SK-N-SH (cell line): ENCODE measurements at regions not wholly inside any gene's neighbourhood (a gene's known extent, or its start where the extent isn't known, plus 50 kb on each side); places are given as distances from the start of the nearest gene placed in this dataset.

Source experiments
- CTCF ChIA-PET: fragments of 300-600, 350-600 bp; formaldehyde crosslinking; extraction: SDS; loops from one replicate; lab custom pipeline; 2021; lab: Yijun Ruan, JAX
- POLR2A ChIA-PET: fragments of 350-600 bp; sonication (Branson Sonifier 250); formaldehyde crosslinking; extraction: SDS; loops from one replicate; lab custom pipeline; 2020; ENCODE audit warnings: antibody characterized with exemption, inconsistent platforms; lab: Yijun Ruan, JAX
- DNase-seq: peaks from one replicate; pipeline ENCODE4 v3.0.0; 2012
- H2AFZ ChIP-seq: fragments of 200-600 bp; sonication (generic); 2 replicates; pipeline ENCODE4 v1.8.1; 2016; ENCODE audit warnings: antibody characterized with exemption, mild to moderate bottlenecking, low read depth
- H3F3A ChIP-seq: fragments of 200-600 bp; sonication (generic); replicated peaks from 2 replicates; pipeline ENCODE3; 2016; ENCODE audit warnings: antibody characterized with exemption, mild to moderate bottlenecking; ENCODE audit not compliant: insufficient read depth
- H3K27ac ChIP-seq, 2 experiments: fragments of 200-500 bp in 1 of 2; fragments of 200-600 bp in 1 of 2; sonication (Bioruptor generic) in 1 of 2; sonication (generic), shearing (Covaris generic) in 1 of 2; 2 replicates each; pipeline versions ENCODE4 v1.5.1 to v1.6.1; 2014 to 2016; ENCODE audit warnings: low read depth in 2 of 2, inconsistent platforms in 1 of 2, low read length in 1 of 2, mild to moderate bottlenecking in 1 of 2, mixed read lengths in 1 of 2
- H3K27me3 ChIP-seq: fragments of 200-600 bp; sonication (generic), shearing (Covaris generic); 2 replicates; pipeline ENCODE4 v1.6.1; 2016; ENCODE audit warnings: mixed run types; ENCODE audit not compliant: insufficient read depth
- H3K36me3 ChIP-seq, 2 experiments: fragments of 200-500 bp in 1 of 2; fragments of 200-600 bp in 1 of 2; sonication (Bioruptor generic) in 1 of 2; sonication (generic) in 1 of 2; replicated peaks in 1 of 2; 2 replicates each; pipeline versions ENCODE3 to v1.5.1; 2014 to 2016; ENCODE audit warnings: low read length in 1 of 2, mild to moderate bottlenecking in 1 of 2; ENCODE audit not compliant: insufficient read depth in 2 of 2, control insufficient read depth in 1 of 2
- H3K4me1 ChIP-seq, 2 experiments: fragments of 200-500 bp in 1 of 2; fragments of 200-600 bp in 1 of 2; sonication (Bioruptor generic) in 1 of 2; sonication (generic), shearing (Covaris generic) in 1 of 2; 2 replicates each; pipeline versions ENCODE4 v1.5.1 to v1.6.1; 2014 to 2016; ENCODE audit warnings: low read depth in 1 of 2, low read length in 1 of 2, mixed run types in 1 of 2; ENCODE audit not compliant: insufficient read depth in 2 of 2, control insufficient read depth in 1 of 2
- H3K4me2 ChIP-seq: fragments of 200-600 bp; sonication (generic), shearing (Covaris generic); 2 replicates; pipeline ENCODE4 v1.6.1; 2017; ENCODE audit warnings: mixed run types
- H3K4me3 ChIP-seq, 2 experiments: fragments of 200-500 bp in 1 of 2; fragments of 200-600 bp in 1 of 2; sonication (Bioruptor generic) in 1 of 2; sonication (generic), shearing (Covaris generic) in 1 of 2; 2 replicates each; pipeline versions ENCODE4 v1.5.1 to v1.8.1; 2014 to 2016; ENCODE audit warnings: low read depth in 2 of 2, inconsistent platforms in 1 of 2, low read length in 1 of 2, mild to moderate bottlenecking in 1 of 2, mixed read lengths in 1 of 2, moderate library complexity in 1 of 2
- H3K79me2 ChIP-seq: fragments of 200-600 bp; sonication (generic); 2 replicates; pipeline ENCODE4 v1.8.1; 2017; ENCODE audit warnings: mild to moderate bottlenecking; ENCODE audit not compliant: insufficient read depth
- H3K9ac ChIP-seq: fragments of 200-600 bp; sonication (generic); 2 replicates; pipeline ENCODE4 v1.6.1; 2017; ENCODE audit warnings: mixed run types
- H3K9me2 ChIP-seq: fragments of 200-600 bp; sonication (generic); 2 replicates; pipeline ENCODE4 v1.6.1; 2017; ENCODE audit warnings: mixed run types
- H3K9me3 ChIP-seq: fragments of 200-600 bp; sonication (generic); 2 replicates; pipeline ENCODE4 v1.6.1; 2017; ENCODE audit warnings: mixed run types, mild to moderate bottlenecking, moderate library complexity
- H4K20me1 ChIP-seq: fragments of 200-600 bp; sonication (generic); 2 replicates; pipeline ENCODE4 v1.6.1; 2017; ENCODE audit warnings: mild to moderate bottlenecking, mixed run types; ENCODE audit not compliant: insufficient read depth
- CHD2 ChIP-seq: fragments of 150-350 bp; IDR thresholded peaks from 2 replicates; pipeline ENCODE4 v1.6.1; 2018; ENCODE audit warnings: low read length; ENCODE audit not compliant: partially characterized antibody
- CTCF ChIP-seq: fragments of 200-600 bp; sonication (generic); IDR thresholded peaks from 2 replicates; pipeline ENCODE4 v1.6.1; 2017; ENCODE audit warnings: antibody characterized with exemption, mild to moderate bottlenecking, moderate library complexity
- ELF1 ChIP-seq: IDR thresholded peaks from 2 replicates; pipeline ENCODE4 v1.4.0; 2012
- EP300 ChIP-seq, 2 experiments: IDR thresholded peaks; 2 replicates each; pipeline versions ENCODE4 v1.4.0 to v1.6.1; 2012; ENCODE audit warnings: borderline replicate concordance in 1 of 2, low read depth in 1 of 2, low read length in 1 of 2
- FOSL2 ChIP-seq: IDR thresholded peaks from 2 replicates; pipeline ENCODE4 v1.4.0; 2012; ENCODE audit warnings: low read depth, mild to moderate bottlenecking, moderate library complexity, borderline replicate concordance
- FOXJ3 ChIP-seq: sonication (generic); formaldehyde crosslinking; IDR thresholded peaks from 2 replicates; pipeline ENCODE4 v1.5.1; 2020; ENCODE audit warnings: mild to moderate bottlenecking, missing genetic modification reagents
- FOXM1 ChIP-seq: IDR thresholded peaks from 2 replicates; pipeline ENCODE4 v1.4.0; 2012; ENCODE audit warnings: low read depth, mild to moderate bottlenecking
- GABPA ChIP-seq: IDR thresholded peaks from 2 replicates; pipeline ENCODE4 v1.4.0; 2012; ENCODE audit warnings: low read depth, mild to moderate bottlenecking
- GATA2 ChIP-seq: sonication (generic); formaldehyde crosslinking; IDR thresholded peaks from 2 replicates; pipeline ENCODE4 v1.5.0; 2020; ENCODE audit warnings: mild to moderate bottlenecking, missing genetic modification reagents
- IRF3 ChIP-seq: fragments of 150-350 bp; IDR thresholded peaks from 2 replicates; pipeline ENCODE4 v1.6.1; 2016; ENCODE audit warnings: mild to moderate bottlenecking, low read depth, low read length
- MEF2A ChIP-seq: IDR thresholded peaks from 2 replicates; pipeline ENCODE4 v1.4.0; 2012; ENCODE audit warnings: low read depth, borderline replicate concordance
- MXI1 ChIP-seq: IDR thresholded peaks from 2 replicates; pipeline ENCODE4 v1.6.1; 2012; ENCODE audit warnings: mild to moderate bottlenecking, low read depth, low read length, improper control_type of control experiment
- NRF1 ChIP-seq: IDR thresholded peaks from 2 replicates; pipeline ENCODE4 v1.6.1; 2012; ENCODE audit warnings: low read depth, mild to moderate bottlenecking, low read length
- PBX3 ChIP-seq: IDR thresholded peaks from 2 replicates; pipeline ENCODE4; 2012
- POLR2AphosphoS5 ChIP-seq: IDR thresholded peaks from 2 replicates; pipeline ENCODE4 v1.6.1; 2012; ENCODE audit warnings: low read depth, low read length
- RAD21 ChIP-seq: IDR thresholded peaks from 2 replicates; pipeline ENCODE4 v1.6.1; 2012; ENCODE audit warnings: mild to moderate bottlenecking, low read length
- RFX5 ChIP-seq: IDR thresholded peaks from 2 replicates; pipeline ENCODE4 v1.6.1; 2012; ENCODE audit warnings: mild to moderate bottlenecking, improper control_type of control experiment, low read length
- SMC3 ChIP-seq: IDR thresholded peaks from 2 replicates; pipeline ENCODE4 v1.6.1; 2012; ENCODE audit warnings: low read depth, low read length, improper control_type of control experiment
- TAF1 ChIP-seq: IDR thresholded peaks from 2 replicates; pipeline ENCODE4 v1.6.1; 2012; ENCODE audit warnings: low read depth, mild to moderate bottlenecking, low read length, moderate library complexity, borderline replicate concordance
- TCF12 ChIP-seq: IDR thresholded peaks from 2 replicates; pipeline ENCODE4 v1.4.0; 2012
- USF1 ChIP-seq: IDR thresholded peaks from 2 replicates; pipeline ENCODE4 v1.4.0; 2012; ENCODE audit warnings: low read depth, borderline replicate concordance
- YY1 ChIP-seq: IDR thresholded peaks from 2 replicates; pipeline ENCODE4 v1.4.0; 2012; ENCODE audit warnings: low read depth, mild to moderate bottlenecking
- ZBTB33 ChIP-seq: IDR thresholded peaks from 2 replicates; pipeline ENCODE4 v1.4.0; 2012; ENCODE audit warnings: low read depth, borderline replicate concordance
- WGBS: methylation state at CpG from one replicate; pipeline ENCODE4 v1.1.6; 2017; ENCODE audit warnings: low lambda C conversion rate; 5-methylcytosine and 5-hydroxymethylcytosine counted together

- Histone ChIP-seq H3K9ac (no peak overlapping the region), H3K27ac (no peak overlapping the region), H3K27me3 (no peaks in the 10 kb centered on the region), H3F3A (no peaks in the 10 kb centered on the region), H3K9me2 (no peaks in the 10 kb centered on the region), H3K79me2 (no peaks in the 10 kb centered on the region), H3K4me3 (no peak overlapping the region), H3K4me2 (no peak overlapping the region), H3K4me1 (no peaks in the 10 kb centered on the region), H4K20me1 (no peaks in the 10 kb centered on the region), H2AFZ (no peak overlapping the region), H3K9me3 (no peaks in the 10 kb centered on the region), H3K36me3 (no peaks in the 10 kb centered on the region)
- WGBS = 4% methylated on average over 3 of the region's 3 CpGs
- ChIA-PET CTCF (no interaction called here), POLR2A (no interaction called here)
- TF ChIP-seq CHD2 = no peak
- no peak for TF ChIP-seq IRF3
- no peak for TF ChIP-seq ELF1
- no peak for TF ChIP-seq FOXM1
- TF ChIP-seq CTCF = no peak
- no peak for TF ChIP-seq NRF1
- no peak for TF ChIP-seq GATA2
- no peak for TF ChIP-seq FOXJ3 (CRISPR knock-in tag)
- no peak for TF ChIP-seq MEF2A
- TF ChIP-seq TAF1 = no peak
- no peak for TF ChIP-seq RAD21
- DNase-seq = no peak
Measured at GRCh38 chrX:145464650-145465049, 217.3 kb downstream of the SPANXN1 start.

GRCh38 chrX:145475725-145476124 lies 228.4 kb downstream of the SPANXN1 start:
- no peaks in the 10 kb centered on the region for H3K27me3 ChIP-seq
- no peak overlapping the region for H3K9ac ChIP-seq
- CTCF ChIA-PET = no interaction called here
- no peaks in the 10 kb centered on the region for H3K4me1 ChIP-seq
- H3K4me3 ChIP-seq = no peak overlapping the region
- H3K4me2 ChIP-seq = no peak overlapping the region
- POLR2A ChIA-PET = no interaction called here
- H2AFZ ChIP-seq = no peak overlapping the region
- H3K27ac ChIP-seq = no peak overlapping the region
- no peaks in the 10 kb centered on the region for H3K9me2 ChIP-seq
- H3F3A ChIP-seq = no peaks in the 10 kb centered on the region
- no peaks in the 10 kb centered on the region for H3K79me2 ChIP-seq
- no peaks in the 10 kb centered on the region for H4K20me1 ChIP-seq
- no peaks in the 10 kb centered on the region for H3K36me3 ChIP-seq
- WGBS = 1% methylated on average over 7 of the region's 7 CpGs
- H3K9me3 ChIP-seq = no peaks in the 10 kb centered on the region
- no peak for DNase-seq
- TF ChIP-seq POLR2AphosphoS5 (no peak), RFX5 (no peak), MXI1 (no peak), GABPA (no peak), FOXJ3 (CRISPR knock-in tag) (no peak), FOSL2 (no peak), ZBTB33 (no peak), YY1 (no peak), USF1 (no peak), PBX3 (no peak), EP300 (IDR thresholded peaks at IDR 0.05; ENCODE audit: borderline replicate concordance in 1 of 2, low read depth in 1 of 2, low read length in 1 of 2) (no peak), SMC3 (no peak), TAF1 (no peak), TCF12 (no peak), MEF2A (no peak), IRF3 (no peak)
